HG03025 (cell line): ENCODE measurements at regions not wholly inside any gene's neighbourhood (a gene's known extent, or its start where the extent isn't known, plus 50 kb on each side); places are given as distances from the start of the nearest gene placed in this dataset.

Source experiments
- ATAC-seq: cut with Tn5 transposase; IDR thresholded peaks from one replicate; pipeline ENCODE4 v1.9.1; 2021; ENCODE audit warnings: mild to moderate bottlenecking, moderate library complexity; ENCODE audit not compliant: unreplicated experiment, low FRiP score

DNA sequence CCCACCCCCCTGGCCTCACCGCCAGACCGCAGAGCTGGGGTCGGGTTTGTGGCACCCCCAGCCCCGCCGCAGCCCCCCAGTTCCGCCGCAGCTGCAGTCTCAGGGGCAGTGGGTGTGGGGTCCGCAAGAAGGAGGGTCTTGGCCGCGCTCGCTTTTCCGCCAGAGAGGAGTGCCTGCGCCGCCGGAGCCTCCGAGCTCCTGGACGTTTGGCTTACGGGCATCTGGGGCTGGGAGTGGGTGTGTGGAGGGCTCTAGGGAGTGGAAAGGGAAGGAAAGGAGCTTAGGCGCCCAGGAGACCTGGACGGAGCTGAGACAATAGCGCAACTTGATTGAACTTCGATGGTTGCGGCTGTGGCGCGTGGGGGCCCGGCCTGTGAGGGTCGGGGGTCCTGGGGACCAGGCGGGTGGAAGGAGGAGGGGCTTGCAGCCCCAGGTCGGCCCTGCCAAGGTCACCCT, 88.8 kb upstream of the IPO9 start:
- no peak for ATAC-seq

- no peak for ATAC-seq
Observed at GRCh38 chr1:201740670-201741111, 88.3 kb upstream of the IPO9 start.

DNA sequence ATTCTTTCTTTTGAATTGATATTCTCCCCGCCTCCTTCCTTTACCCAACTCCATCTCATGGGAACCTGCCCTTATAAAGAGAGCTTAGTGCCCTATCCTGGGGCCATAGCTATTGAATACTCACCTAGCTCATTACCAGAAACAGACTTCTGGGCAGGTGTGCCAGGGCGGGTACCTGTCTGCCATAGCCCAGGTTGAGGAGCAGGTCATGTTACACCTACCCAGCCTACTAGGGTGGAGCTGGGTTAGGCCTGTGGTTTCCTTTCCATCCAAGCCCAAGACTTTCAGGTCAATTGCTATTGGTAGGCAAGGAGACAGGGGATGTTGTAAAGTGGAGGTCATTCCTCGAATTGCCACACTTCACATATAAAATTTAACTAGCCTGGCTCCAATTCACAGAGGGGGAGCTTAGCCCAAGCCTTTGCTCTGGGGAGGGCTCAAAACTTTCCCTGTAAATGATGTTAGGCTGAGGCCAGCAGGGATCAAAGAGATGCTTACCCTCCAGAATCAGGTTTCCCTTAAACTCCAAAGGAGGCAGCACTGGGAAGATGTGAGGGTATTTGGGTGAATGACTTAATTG, 87.1 kb upstream of the IPO9 start:
- ATAC-seq: no peak

DNA sequence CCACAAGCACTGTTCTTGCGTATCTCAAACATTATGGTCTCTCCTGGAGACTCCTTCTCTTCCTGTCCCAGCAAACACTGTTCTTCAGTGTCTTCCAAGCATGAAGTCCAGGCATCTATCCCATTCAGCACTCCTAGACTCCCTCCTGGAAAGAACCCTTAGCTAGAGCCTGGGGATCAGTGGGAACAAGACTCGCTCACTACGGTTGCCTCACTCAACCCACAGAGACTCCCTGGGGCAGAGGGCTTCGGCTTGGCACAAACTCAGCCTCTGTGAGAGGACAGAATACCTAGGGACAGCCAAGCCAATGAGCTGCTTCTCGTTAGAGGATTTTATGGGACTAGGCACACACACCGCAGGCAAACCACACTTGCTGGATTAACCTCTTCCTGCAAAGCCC, 86.5 kb upstream of the IPO9 start:
- ATAC-seq: no peak

GRCh38 chr1:201742955-201743805, 85.8 kb upstream of the IPO9 start:
- no peak for ATAC-seq

GRCh38 chr1:201745023-201745422, 83.9 kb upstream of the IPO9 start:
- no peak for ATAC-seq

DNA sequence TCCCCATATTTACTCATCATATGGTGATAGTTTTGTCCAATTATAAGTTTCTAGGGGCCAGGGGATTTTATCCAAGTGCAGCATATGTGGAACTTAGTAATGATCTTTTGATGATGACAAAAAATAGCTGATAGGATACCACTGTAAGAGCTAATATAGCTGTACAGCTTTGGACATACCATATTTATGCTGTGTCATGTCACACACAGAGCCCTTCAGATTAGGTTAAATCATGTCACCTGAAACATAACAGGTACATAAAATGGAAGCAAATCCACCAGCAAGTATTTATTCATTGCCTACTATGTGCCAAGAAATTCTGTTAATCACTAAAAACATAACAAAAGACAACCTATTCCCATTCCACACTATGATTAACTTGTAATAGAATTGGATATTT, 82.8 kb upstream of the IPO9 start:
- ATAC-seq: no peak

DNA sequence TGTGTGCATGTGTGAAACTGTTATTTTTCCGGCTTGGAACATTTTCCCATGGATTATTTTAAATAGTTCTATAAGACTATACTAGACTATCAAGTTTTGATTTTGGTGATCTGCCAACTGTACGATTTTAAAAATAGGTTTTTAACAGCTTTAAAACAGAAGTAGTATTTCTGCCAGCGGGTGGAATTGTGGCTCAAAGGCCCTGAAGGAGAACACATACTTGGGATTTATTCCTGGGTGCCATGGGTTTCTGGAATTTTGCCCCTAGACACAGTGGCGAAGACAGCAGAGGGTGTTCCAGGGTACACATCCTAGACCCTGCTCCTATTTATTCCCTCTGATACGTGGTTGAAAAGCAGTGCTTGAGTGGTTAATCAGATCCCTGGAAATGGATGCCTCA, 81.7 kb upstream of the IPO9 start:
- no peak for ATAC-seq

DNA sequence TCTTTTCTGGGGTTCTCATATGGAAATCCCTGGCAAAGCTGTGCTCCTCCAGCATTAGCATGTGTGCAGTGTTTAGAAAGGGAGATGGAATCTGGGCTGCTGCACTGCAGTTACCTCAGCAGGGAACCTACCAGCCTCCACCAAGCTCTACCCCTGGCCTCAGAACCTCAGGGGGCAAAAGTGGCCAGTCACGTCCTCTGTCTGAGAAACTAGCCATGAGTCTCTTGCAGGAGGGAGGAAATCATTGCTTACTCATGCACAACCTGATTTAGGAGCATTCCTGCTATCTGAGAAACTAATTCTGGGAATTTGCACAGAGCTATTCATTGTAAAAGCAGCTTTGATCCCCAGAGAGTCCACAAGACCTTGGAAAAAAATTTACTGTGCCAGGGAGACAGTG, 80.6 kb upstream of the IPO9 start:
- no peak for ATAC-seq

DNA sequence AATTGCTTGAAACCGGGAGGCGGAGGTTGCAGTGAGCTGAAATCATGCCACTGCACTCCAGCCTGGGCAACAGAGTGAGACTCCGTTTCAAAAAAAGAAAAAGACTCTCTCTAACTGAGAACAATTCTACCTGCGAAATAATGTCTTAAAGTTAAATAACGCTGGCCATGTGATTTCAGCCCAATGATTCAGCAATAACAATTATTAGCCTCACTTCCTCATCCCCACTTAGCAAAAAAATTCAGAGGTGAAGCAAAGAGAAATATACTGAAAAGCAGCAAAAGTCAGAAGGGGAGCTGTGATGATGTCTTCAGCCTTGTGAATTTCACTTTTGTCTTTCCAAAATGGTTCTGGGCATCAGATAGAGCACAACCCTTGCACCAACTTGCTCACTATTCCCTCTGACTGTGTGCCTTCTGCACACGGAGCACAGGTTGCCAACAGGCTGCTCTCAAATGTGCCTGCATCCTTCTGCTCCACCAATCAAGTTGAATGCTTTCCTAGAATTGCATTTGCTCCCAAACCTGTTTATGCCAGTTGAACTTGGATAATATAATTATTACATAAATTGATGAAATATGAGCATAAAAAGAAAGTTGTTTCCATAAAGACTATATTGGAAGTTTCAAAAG, 79.8 kb upstream of the IPO9 start:
- ATAC-seq: no peak

DNA sequence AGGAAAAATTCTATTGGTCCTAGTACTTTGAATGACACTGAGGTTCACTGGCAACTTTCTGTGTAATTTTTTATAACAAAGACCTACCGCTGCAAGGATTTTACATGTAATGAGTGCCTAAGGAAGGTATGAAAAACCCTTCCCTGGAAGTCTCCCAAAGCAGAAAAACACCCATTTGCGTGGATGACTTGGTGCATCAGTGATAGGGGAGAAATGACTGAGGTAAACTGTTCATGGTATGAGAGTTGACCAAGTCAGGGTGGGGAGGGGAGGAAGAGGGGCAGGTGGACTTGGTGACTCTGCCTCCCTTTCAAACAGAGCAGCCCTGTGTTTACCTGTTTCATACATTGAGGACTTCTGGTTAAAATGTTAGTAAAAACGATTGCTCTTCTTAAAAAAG, 78.8 kb upstream of the IPO9 start:
- ATAC-seq: no peak

- no peak for ATAC-seq
Observed at GRCh38 chr1:201750934-201751333, 78.0 kb upstream of the IPO9 start.

- ATAC-seq: no peak
Observed at GRCh38 chr1:201751872-201752271, 77.1 kb upstream of the IPO9 start.

- ATAC-seq: no peak
Observed at GRCh38 chr1:201752333-201752732, 76.6 kb upstream of the IPO9 start.

DNA sequence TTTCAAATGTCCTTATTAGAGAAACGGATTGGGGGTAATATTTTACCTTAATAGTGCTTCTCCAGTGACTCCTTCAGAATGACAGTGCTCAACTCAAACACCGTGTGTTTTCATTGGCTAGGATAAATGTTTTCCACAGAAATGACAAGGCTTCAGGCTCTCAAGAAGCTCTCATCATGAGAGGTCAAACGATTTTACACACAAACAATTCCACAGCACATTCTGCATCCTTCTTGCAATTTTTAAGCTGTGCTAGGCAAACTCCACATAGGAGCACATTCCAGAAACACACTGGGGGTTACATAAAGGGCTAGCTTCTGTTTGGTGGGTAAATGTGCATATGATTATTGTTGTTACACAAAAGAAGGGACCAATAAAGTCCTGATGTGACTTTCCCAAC, 75.5 kb upstream of the IPO9 start:
- ATAC-seq: no peak

DNA sequence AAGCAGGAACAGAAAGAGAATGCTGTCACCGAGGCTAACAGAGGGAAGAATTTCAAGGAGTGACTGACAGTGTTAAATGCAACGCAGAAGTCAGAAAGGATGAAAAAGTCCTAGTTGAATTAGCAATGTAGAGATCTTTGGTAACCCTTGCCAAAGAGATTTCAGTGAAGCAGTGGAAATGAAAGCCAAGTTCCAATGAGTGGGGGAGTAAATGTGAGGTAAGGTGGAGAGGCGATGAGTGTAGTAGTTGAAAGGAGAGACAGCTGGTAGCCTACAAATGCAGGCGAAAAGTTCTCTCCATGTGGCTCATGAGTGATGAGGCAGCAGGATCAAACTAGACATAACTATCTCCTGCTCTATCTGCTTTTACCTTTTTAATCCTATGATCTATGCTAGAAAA, 74.6 kb upstream of the IPO9 start:
- ATAC-seq: no peak

GRCh38 chr1:201755200-201755599, 73.8 kb upstream of the IPO9 start:
- no peak for ATAC-seq

DNA sequence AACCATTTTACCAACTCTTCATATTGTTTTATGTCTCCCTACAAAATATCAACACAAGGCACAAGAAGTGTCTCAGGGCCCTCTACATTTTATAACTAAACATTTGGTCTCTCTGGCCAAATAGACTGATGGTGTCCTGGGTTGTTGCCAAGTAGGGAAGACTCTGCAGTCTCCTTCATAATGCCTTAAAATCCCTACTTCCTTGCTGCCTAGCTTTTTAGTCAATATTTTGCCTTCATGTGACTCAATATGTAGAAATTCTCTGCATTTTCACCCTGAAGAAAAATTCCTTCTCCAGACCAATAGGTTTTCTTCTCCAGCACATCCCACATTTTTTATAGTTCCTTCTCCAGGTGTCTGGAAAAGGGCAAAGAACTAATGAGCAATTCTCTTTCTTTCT, 72.6 kb upstream of the IPO9 start:
- ATAC-seq: no peak

GRCh38 chr1:201758499-201759050, 70.4 kb upstream of the IPO9 start:
- no peak for ATAC-seq

GRCh38 chr1:201759194-201759815, 69.7 kb upstream of the IPO9 start:
- no peak for ATAC-seq

DNA sequence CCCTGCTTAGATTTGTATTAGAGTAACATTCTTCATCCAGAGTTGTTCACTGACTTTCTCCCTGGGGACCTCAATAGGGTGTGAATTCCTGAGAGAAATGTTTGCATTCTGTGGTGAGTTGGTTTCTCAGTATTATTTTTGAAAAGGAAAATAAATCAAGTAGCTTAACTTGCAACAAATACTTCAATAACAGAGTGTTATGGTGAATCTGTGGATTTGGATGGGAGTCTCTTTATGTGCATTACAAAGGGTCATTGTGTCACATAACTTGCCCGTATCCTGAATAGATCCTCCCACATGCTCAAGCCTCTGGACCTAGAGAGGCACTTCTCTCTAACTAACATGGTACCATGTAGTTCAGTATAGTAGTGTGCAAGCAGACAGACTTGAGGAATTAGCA, 68.4 kb upstream of the IPO9 start:
- ATAC-seq: no peak
